ENCODE measurements at regions not wholly inside any gene's neighbourhood (a gene's known extent, or its start where the extent isn't known, plus 50 kb on each side); places are given as distances from the start of the nearest gene placed in this dataset.

DNA sequence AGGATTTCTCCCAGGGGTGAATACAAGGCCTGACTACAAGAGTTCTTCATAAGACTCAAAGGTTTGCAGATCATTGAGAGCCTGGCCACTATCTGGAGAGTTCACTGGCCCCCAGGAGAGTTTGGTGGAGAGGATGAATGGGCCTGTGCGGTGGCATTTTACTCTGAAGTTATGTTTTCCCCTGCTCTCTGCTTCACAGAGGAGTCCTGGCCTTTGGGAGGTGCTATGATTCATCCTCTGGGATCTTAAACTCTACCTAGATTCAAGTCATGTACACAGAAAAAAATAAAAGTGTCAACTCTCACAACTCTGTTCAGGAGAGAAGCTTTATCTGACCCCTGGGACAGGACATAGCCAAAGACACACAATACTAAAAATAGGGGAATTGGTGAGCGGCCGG lies 159.1 kb upstream of the CARD18 start:
- no peaks in the 10 kb centered on the region for H3K9me3 Mint-ChIP-seq (ENCODE audit: insufficient read depth)
- DNase-seq (no peak), ATAC-seq (no peak)
- POLR2A ChIA-PET: no interaction called here
- H3K27me3 Mint-ChIP-seq (ENCODE audit: low read depth): no peaks in the 10 kb centered on the region
- H3K27ac Mint-ChIP-seq: no peak overlapping the region
- no peaks in the 10 kb centered on the region for H3K36me3 Mint-ChIP-seq (ENCODE audit: low read depth)
- CTCF ChIA-PET: no interaction called here
- no peaks in the 10 kb centered on the region for H3K4me1 Mint-ChIP-seq (ENCODE audit: low read depth)
- H3K4me3 Mint-ChIP-seq: no peak overlapping the region

DNA sequence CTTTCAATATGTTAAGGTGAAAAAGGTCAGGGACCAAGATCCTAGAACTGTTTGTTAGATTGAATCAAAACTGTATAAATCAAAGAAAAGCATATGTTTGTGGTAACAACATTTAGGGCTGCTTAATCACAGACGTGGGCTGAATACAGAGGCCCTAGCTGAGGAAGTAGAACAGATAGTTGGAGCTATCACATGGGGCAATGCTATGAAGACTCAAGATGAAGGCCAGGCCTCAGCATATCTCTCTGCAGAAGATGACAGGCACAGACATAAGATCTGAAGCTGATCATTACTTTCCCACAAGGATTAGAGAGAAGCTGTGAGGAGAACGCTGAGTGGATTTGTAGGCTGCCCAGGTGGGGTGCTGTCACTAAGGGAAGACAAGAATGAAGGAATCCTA lies 158.6 kb upstream of the CARD18 start:
- Mint-ChIP-seq H3K36me3 (ENCODE audit: low read depth) (no peaks in the 10 kb centered on the region), H3K4me1 (ENCODE audit: low read depth) (no peaks in the 10 kb centered on the region), H3K4me3 (no peak overlapping the region), H3K27ac (no peak overlapping the region), H3K27me3 (ENCODE audit: low read depth) (no peaks in the 10 kb centered on the region), H3K9me3 (ENCODE audit: insufficient read depth) (no peaks in the 10 kb centered on the region)
- POLR2A ChIA-PET: no interaction called here
- no peak for DNase-seq
- CTCF ChIA-PET: no interaction called here
- no peak for ATAC-seq

DNA sequence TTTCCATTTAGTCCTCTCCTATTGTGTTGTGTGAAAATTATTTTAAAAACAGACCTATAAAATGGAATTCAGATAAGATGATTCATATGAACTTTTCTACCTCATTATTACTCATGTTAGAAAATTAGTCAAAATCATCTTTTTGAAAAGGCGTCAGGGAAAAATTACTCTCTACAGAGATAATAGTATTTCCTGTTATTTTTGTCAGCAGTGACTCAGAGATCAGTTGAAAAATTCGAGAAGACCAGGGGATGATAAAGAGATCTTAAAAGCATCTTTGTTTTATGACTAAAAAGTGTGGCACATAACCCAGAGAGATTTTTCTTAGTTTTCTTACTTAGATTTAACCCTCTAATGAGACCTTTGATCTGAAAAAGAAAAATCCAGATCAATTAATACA lies 157.9 kb upstream of the CARD18 start:
- H3K27me3 Mint-ChIP-seq (ENCODE audit: low read depth): no peaks in the 10 kb centered on the region
- no peak for ATAC-seq
- H3K36me3 Mint-ChIP-seq (ENCODE audit: low read depth): no peaks in the 10 kb centered on the region
- CTCF ChIA-PET: no interaction called here
- no peak for DNase-seq
- H3K4me3 Mint-ChIP-seq: no peak overlapping the region
- H3K27ac Mint-ChIP-seq: no peak overlapping the region
- POLR2A ChIA-PET: no interaction called here
- H3K9me3 Mint-ChIP-seq (ENCODE audit: insufficient read depth): no peaks in the 10 kb centered on the region
- H3K4me1 Mint-ChIP-seq (ENCODE audit: low read depth): no peaks in the 10 kb centered on the region

DNA sequence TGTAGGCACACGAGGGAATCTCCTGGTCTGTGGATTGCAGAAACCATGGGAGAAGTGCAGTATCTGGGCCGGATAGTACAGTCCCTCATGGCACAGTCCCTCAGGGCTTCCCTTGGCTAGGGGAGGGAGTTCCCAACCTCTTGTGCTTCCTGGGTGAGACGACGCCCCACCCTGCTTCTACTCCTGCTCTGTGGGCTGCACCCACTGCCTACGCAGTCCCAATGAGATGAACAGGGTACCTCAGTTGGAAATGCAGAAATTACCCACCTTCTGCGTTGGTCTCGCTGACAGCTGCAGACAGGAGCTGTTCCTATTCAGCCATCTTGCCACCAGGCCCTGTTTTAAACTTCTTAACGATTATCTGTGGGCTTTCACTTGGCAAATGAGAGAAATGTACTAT lies 157.2 kb upstream of the CARD18 start:
- no peaks in the 10 kb centered on the region for H3K36me3 Mint-ChIP-seq (ENCODE audit: low read depth)
- no peaks in the 10 kb centered on the region for H3K4me1 Mint-ChIP-seq (ENCODE audit: low read depth)
- ChIA-PET CTCF (no interaction called here), POLR2A (no interaction called here)
- H3K4me3 Mint-ChIP-seq: no peak overlapping the region
- H3K27ac Mint-ChIP-seq: no peak overlapping the region
- ATAC-seq (no peak), DNase-seq (no peak)
- H3K27me3 Mint-ChIP-seq (ENCODE audit: low read depth): no peaks in the 10 kb centered on the region
- no peaks in the 10 kb centered on the region for H3K9me3 Mint-ChIP-seq (ENCODE audit: insufficient read depth)

DNA sequence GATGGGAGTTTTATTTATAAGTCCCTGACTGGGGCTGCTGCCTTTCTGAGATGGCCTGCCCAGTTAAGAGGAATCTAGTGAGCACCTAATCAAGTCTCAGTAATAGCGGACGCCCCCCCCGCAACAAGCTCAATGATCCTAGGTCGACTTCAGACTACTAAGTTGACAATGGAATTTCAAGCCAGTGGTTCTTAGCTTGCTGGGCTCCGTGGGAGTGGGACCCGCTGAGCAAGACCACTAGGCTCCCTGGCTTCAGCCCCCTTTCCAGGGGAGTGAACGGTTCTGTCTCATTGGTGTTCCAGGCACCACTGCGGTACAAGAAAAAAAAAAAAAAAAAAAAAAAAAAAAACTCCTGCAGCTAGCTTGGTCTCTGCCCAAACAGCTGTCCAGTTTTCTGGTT lies 156.8 kb upstream of the CARD18 start:
- Mint-ChIP-seq H3K4me1 (ENCODE audit: low read depth) (no peaks in the 10 kb centered on the region), H3K27ac (no peak overlapping the region), H3K4me3 (no peak overlapping the region), H3K36me3 (ENCODE audit: low read depth) (no peaks in the 10 kb centered on the region), H3K27me3 (ENCODE audit: low read depth) (no peaks in the 10 kb centered on the region), H3K9me3 (ENCODE audit: insufficient read depth) (no peaks in the 10 kb centered on the region)
- CTCF ChIA-PET: no interaction called here
- POLR2A ChIA-PET: no interaction called here
- DNase-seq (no peak), ATAC-seq (no peak)

DNA sequence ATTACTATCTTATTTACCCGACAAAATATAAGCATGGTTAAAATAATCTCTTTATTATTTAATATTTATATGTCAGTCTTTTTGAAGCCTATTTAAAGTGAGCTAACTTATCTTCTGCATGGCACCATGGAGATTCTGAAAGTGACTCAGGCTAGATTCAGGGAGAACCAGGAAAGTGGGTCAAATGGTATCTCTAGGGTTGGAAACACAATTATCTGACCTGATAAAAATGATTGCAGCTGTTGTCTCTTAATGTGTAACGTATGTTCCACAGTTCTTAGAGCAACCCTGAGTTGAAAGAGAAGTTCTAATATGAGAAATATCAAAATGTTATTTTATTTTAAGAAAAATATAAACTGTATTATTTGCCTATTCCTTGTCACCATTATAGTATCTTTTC lies 143.1 kb upstream of the CARD18 start:
- Mint-ChIP-seq H3K9me3 (ENCODE audit: insufficient read depth) (no peaks in the 10 kb centered on the region), H3K36me3 (ENCODE audit: low read depth) (no peaks in the 10 kb centered on the region), H3K27ac (no peak overlapping the region), H3K27me3 (ENCODE audit: low read depth) (no peaks in the 10 kb centered on the region), H3K4me3 (no peak overlapping the region), H3K4me1 (ENCODE audit: low read depth) (no peaks in the 10 kb centered on the region)
- CTCF ChIA-PET: no interaction called here
- ATAC-seq: no peak
- no peak for DNase-seq
- POLR2A ChIA-PET: no interaction called here

DNA sequence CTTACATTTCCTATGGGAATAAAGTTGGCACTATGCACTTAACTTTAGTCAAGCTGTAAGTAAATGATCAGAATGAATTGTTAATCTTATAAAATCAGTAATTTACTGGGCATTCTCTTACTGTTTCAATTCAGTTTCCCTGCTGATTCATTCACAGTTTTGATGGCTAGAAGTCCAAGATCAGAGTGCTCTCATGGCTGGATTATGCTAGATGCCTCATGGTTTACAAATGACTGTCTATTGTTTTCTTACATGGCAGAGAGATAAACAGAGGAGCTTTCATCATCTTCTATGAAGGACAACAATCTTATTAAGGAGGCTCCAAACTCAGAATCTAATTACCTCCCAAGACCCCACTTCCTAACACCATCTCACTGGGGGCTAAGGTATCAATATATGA lies 135.1 kb upstream of the CARD18 start:
- H3K36me3 Mint-ChIP-seq (ENCODE audit: low read depth): no peaks in the 10 kb centered on the region
- no peak overlapping the region for H3K4me3 Mint-ChIP-seq
- ATAC-seq: no peak
- DNase-seq: no peak
- H3K4me1 Mint-ChIP-seq (ENCODE audit: low read depth): no peaks in the 10 kb centered on the region
- ChIA-PET CTCF (no interaction called here), POLR2A (no interaction called here)
- no peaks in the 10 kb centered on the region for H3K9me3 Mint-ChIP-seq (ENCODE audit: insufficient read depth)
- H3K27me3 Mint-ChIP-seq (ENCODE audit: low read depth): no peaks in the 10 kb centered on the region
- H3K27ac Mint-ChIP-seq: no peak overlapping the region

DNA sequence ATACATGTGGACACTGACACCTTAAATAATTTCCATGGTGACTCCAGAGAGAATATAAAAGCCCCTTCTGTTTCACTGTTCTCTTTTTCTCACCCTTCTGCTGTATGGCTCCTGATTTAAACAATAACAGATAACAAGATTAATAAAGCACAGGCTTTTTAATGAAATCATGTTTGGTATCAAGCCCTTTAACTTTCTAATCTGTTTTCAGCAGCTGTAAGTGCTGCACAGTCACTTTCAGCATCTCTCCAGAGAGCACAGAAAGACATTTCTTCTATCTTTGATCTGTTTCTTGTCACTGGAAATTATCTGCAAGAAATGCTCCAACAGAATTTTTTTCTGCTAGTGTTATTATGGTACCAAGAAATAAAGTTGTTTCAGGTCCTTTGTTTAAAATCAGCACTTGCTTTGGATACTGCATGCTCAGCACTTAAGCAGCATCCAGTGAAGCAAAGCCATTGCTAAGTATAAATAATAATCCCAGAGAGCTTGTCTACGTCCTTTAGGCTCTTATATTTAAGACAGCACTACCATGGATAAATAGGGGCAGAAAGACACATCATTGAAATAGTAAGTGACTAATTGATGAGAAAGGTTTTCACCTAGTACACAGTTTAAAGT lies 134.2 kb upstream of the CARD18 start:
- H3K4me1 Mint-ChIP-seq (ENCODE audit: low read depth): no peaks in the 10 kb centered on the region
- ChIA-PET POLR2A (no interaction called here), CTCF (no interaction called here)
- H3K36me3 Mint-ChIP-seq (ENCODE audit: low read depth): no peaks in the 10 kb centered on the region
- no peak overlapping the region for H3K27ac Mint-ChIP-seq
- no peaks in the 10 kb centered on the region for H3K9me3 Mint-ChIP-seq (ENCODE audit: insufficient read depth)
- no peak for DNase-seq
- ATAC-seq: no peak
- H3K4me3 Mint-ChIP-seq: no peak overlapping the region
- H3K27me3 Mint-ChIP-seq (ENCODE audit: low read depth): no peaks in the 10 kb centered on the region

DNA sequence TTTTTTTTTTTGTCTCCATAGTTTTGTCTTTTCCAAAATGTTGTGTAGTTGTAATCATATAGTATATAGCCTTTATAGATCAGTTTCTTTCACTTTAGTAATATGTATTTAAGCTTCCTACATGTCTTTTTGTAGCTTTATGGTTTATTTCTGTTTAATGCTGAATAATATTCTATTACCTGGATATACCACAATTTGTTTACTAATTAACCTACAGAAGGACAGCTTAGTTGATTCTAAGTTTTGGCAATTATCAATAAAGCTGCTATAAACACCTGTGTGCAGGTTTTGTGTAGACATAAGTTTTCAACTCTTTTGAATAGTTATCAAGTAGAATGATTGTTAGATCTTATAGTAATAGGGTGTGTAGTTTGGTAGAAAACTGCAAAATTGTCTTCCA lies 130.3 kb upstream of the CARD18 start:
- no peaks in the 10 kb centered on the region for H3K36me3 Mint-ChIP-seq (ENCODE audit: low read depth)
- no peak overlapping the region for H3K27ac Mint-ChIP-seq
- no peak for ATAC-seq
- H3K4me3 Mint-ChIP-seq: no peak overlapping the region
- ChIA-PET POLR2A (no interaction called here), CTCF (no interaction called here)
- DNase-seq: no peak
- no peaks in the 10 kb centered on the region for H3K9me3 Mint-ChIP-seq (ENCODE audit: insufficient read depth)
- no peaks in the 10 kb centered on the region for H3K27me3 Mint-ChIP-seq (ENCODE audit: low read depth)
- no peaks in the 10 kb centered on the region for H3K4me1 Mint-ChIP-seq (ENCODE audit: low read depth)

DNA sequence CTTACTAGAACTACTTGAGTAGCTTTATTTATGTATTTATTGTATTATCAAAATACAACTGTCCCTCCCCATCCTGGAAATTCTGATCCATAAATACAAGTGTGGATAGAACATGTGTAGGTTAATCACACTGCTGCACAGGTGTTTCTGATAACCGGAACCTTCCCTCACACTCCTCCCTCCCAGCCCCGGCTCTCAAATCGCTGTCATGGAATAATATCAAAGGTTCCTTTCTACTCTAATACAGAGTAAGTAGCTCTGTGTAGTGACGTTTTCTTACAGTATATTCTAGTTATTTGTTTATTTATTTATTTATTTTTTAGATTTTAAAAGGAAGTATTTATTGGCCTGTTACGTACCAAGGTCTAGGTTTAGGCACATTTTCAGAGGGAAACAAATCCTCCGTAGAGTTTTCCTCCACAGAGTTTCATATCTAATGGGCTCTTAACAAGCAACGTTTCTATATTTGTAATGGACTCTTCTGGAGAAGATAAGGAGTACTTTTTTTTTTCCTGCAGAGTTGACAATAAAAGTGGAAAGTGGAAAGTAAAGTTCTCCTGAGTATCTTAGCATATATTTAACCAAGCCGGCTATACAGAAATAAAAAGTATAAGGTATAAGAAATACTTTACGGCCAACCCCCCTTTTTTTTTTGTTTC lies 129.0 kb upstream of the CARD18 start:
- ATAC-seq (no peak), DNase-seq (no peak)
- Mint-ChIP-seq H3K27me3 (ENCODE audit: low read depth) (no peaks in the 10 kb centered on the region), H3K4me1 (ENCODE audit: low read depth) (no peaks in the 10 kb centered on the region), H3K27ac (no peak overlapping the region), H3K9me3 (ENCODE audit: insufficient read depth) (no peaks in the 10 kb centered on the region), H3K36me3 (ENCODE audit: low read depth) (no peaks in the 10 kb centered on the region), H3K4me3 (no peak overlapping the region)
- CTCF ChIA-PET: no interaction called here
- POLR2A ChIA-PET: no interaction called here

DNA sequence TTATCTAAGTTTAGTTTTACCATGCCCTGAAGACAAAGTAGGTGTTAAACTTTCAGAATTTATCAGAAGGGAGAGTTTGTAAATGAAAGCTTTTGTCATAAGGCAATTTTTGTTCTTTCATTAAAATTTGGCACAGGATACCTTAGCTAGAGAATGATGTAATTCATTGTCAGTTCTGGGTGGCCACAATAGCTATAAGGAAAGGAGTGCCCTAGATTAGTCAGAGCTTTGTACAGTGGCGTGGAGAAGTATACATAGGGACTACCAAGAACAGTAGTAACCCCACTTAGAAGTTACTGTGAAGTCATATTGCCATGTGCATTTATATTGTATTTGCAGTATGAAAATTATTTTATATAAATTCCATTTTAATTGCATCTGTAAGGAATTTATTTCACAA lies 126.3 kb upstream of the CARD18 start:
- ATAC-seq: no peak
- Mint-ChIP-seq H3K27me3 (ENCODE audit: low read depth) (no peaks in the 10 kb centered on the region), H3K9me3 (ENCODE audit: insufficient read depth) (no peaks in the 10 kb centered on the region), H3K4me1 (ENCODE audit: low read depth) (no peaks in the 10 kb centered on the region), H3K27ac (no peak overlapping the region), H3K4me3 (no peak overlapping the region), H3K36me3 (ENCODE audit: low read depth) (no peaks in the 10 kb centered on the region)
- ChIA-PET POLR2A (no interaction called here), CTCF (no interaction called here)
- DNase-seq: no peak

DNA sequence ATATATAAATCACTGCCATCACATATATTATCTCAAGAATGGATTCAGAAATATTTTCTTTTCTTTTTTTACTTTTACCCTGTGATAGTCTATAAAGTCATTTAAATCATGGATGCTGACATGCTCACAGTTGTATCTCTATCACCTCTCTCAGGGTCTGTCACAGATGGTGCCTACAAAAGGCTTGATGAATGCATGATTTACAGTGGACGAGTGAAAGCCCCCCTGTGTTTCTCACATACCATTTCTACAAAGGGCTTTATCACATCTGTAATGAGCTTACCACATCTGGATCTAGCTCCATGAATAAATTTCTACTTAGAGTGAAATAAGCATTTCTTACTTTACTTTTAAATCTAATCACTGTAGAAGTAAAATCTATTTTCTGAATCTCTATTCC lies 121.4 kb upstream of the CARD18 start:
- ChIA-PET CTCF (no interaction called here), POLR2A (no interaction called here)
- ATAC-seq (no peak), DNase-seq (no peak)
- Mint-ChIP-seq H3K27me3 (ENCODE audit: low read depth) (no peaks in the 10 kb centered on the region), H3K9me3 (ENCODE audit: insufficient read depth) (no peaks in the 10 kb centered on the region), H3K4me3 (no peak overlapping the region), H3K36me3 (ENCODE audit: low read depth) (no peaks in the 10 kb centered on the region), H3K27ac (no peak overlapping the region), H3K4me1 (ENCODE audit: low read depth) (no peaks in the 10 kb centered on the region)

DNA sequence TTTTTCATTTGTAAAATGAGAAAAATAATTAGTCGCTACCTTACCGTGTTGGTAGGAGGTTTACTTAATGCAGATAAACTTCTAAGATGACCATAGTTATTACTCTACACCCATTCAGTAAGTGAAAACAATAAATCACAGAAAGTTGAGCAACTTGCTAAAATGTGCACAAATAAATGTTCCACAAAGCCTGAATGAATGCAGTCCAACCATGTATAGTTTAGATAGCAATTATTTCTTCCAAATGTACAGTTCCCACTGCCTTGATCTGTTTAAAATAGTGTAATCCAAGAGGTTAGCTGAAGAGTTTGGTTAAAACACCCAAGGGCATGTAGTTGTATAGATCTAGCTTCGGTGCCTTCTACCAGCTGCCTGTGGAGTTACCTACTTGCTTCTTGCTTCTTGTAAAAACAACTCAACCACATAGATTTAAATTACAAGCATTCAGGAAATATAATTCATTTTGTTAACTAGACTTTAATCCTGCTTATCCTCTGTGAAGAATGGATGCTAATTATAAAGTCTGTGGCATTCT lies 106.3 kb upstream of the CARD18 start:
- POLR2A ChIA-PET: no interaction called here
- Mint-ChIP-seq H3K36me3 (ENCODE audit: low read depth) (no peaks in the 10 kb centered on the region), H3K4me3 (no peak overlapping the region), H3K27me3 (ENCODE audit: low read depth) (no peaks in the 10 kb centered on the region), H3K4me1 (ENCODE audit: low read depth) (no peaks in the 10 kb centered on the region), H3K9me3 (ENCODE audit: insufficient read depth) (no peaks in the 10 kb centered on the region), H3K27ac (no peak overlapping the region)
- CTCF ChIA-PET: interaction anchor here (0.8 kb wide), 1 partner anchor 57 kb away, joined by 3 read pairs; no protein-coding TSS in a partner anchor
- DNase-seq: no peak
- no peak for ATAC-seq

Measured in activated CD8-positive, alpha-beta T cell treated with anti-CD3 and anti-CD28 coated beads, Interleukin-2, amount 10 ng/mL, durations not matched to agents 7 days and 5 days (primary cell).